ENCODE measurements at regions not wholly inside any gene's neighbourhood (a gene's known extent, or its start where the extent isn't known, plus 50 kb on each side); places are given as distances from the start of the nearest gene placed in this dataset.

- TF ChIP-seq CTCF (IDR thresholded peaks at IDR 0.05) = no peak
- DNase-seq (ENCODE audit: low spot score) = no peak
- peaks cover 4% of the 10 kb centered on the region for H3K4me1 Mint-ChIP-seq (ENCODE audit: low read depth)
- H3K4me3 Mint-ChIP-seq (ENCODE audit: unreplicated experiment) = no peak overlapping the region
- no peaks in the 10 kb centered on the region for H3K36me3 Mint-ChIP-seq (ENCODE audit: low read depth)
- H3K27ac Mint-ChIP-seq (ENCODE audit: unreplicated experiment) = no peak overlapping the region
- H3K9me3 Mint-ChIP-seq (ENCODE audit: low read depth) = peaks cover 6% of the 10 kb centered on the region
- no peaks in the 10 kb centered on the region for H3K27me3 Mint-ChIP-seq (ENCODE audit: low read depth)
These were observed 199.9 kb downstream of the ARHGAP12 start for GRCh38 chr10:31728698-31729224.

- H3K27me3 Mint-ChIP-seq (ENCODE audit: low read depth) = no peaks in the 10 kb centered on the region
- peaks cover 6% of the 10 kb centered on the region for H3K9me3 Mint-ChIP-seq (ENCODE audit: low read depth)
- no peak for TF ChIP-seq CTCF (IDR thresholded peaks at IDR 0.05)
These were observed 203.2 kb downstream of the ARHGAP12 start for GRCh38 chr10:31725436-31725835.

GRCh38 chr10:31724296-31724695, 204.3 kb downstream of the ARHGAP12 start:
- no peak for DNase-seq (ENCODE audit: low spot score)
- H3K27ac Mint-ChIP-seq (ENCODE audit: unreplicated experiment) = no peak overlapping the region
- no peaks in the 10 kb centered on the region for H3K36me3 Mint-ChIP-seq (ENCODE audit: low read depth)
- TF ChIP-seq CTCF (IDR thresholded peaks at IDR 0.05) = no peak
- H3K9me3 Mint-ChIP-seq (ENCODE audit: low read depth) = peaks cover 6% of the 10 kb centered on the region
- H3K4me1 Mint-ChIP-seq (ENCODE audit: low read depth) = peaks cover 13% of the 10 kb centered on the region
- no peaks in the 10 kb centered on the region for H3K27me3 Mint-ChIP-seq (ENCODE audit: low read depth)
- H3K4me3 Mint-ChIP-seq (ENCODE audit: unreplicated experiment) = no peak overlapping the region

More at GRCh38 chr10:31725436-31725835, 203.2 kb downstream of the ARHGAP12 start:
- H3K27ac Mint-ChIP-seq (ENCODE audit: unreplicated experiment) = no peak overlapping the region
- no peaks in the 10 kb centered on the region for H3K36me3 Mint-ChIP-seq (ENCODE audit: low read depth)
- no peak for DNase-seq (ENCODE audit: low spot score)
- no peak overlapping the region for H3K4me3 Mint-ChIP-seq (ENCODE audit: unreplicated experiment)
- H3K4me1 Mint-ChIP-seq (ENCODE audit: low read depth) = peaks cover 13% of the 10 kb centered on the region

- H3K36me3 Mint-ChIP-seq (ENCODE audit: low read depth) = no peaks in the 10 kb centered on the region
- no peak overlapping the region for H3K4me3 Mint-ChIP-seq (ENCODE audit: unreplicated experiment)
- H3K9me3 Mint-ChIP-seq (ENCODE audit: low read depth) = peaks cover 1% of the 10 kb centered on the region
- TF ChIP-seq CTCF (IDR thresholded peaks at IDR 0.05) = no peak
- H3K27ac Mint-ChIP-seq (ENCODE audit: unreplicated experiment) = peak overlapping the region; percentile 18
- DNase-seq (ENCODE audit: low spot score) = no peak
- no peaks in the 10 kb centered on the region for H3K27me3 Mint-ChIP-seq (ENCODE audit: low read depth)
- H3K4me1 Mint-ChIP-seq (ENCODE audit: low read depth) = peaks cover 13% of the 10 kb centered on the region
These were observed 205.4 kb downstream of the ARHGAP12 start for GRCh38 chr10:31723106-31723750.

GRCh38 chr10:31721096-31721495, 207.5 kb downstream of the ARHGAP12 start:
- no peaks in the 10 kb centered on the region for H3K9me3 Mint-ChIP-seq (ENCODE audit: low read depth)
- no peak overlapping the region for H3K27ac Mint-ChIP-seq (ENCODE audit: unreplicated experiment)
- H3K4me1 Mint-ChIP-seq (ENCODE audit: low read depth) = peaks cover 13% of the 10 kb centered on the region
- no peak for TF ChIP-seq CTCF (IDR thresholded peaks at IDR 0.05)
- H3K36me3 Mint-ChIP-seq (ENCODE audit: low read depth) = no peaks in the 10 kb centered on the region
- no peak overlapping the region for H3K4me3 Mint-ChIP-seq (ENCODE audit: unreplicated experiment)
- no peaks in the 10 kb centered on the region for H3K27me3 Mint-ChIP-seq (ENCODE audit: low read depth)
- no peak for DNase-seq (ENCODE audit: low spot score)
